Endothelial cell of hepatic sinusoid (primary cell): ENCODE measurements at regions not wholly inside any gene's neighbourhood (a gene's known extent, or its start where the extent isn't known, plus 50 kb on each side); places are given as distances from the start of the nearest gene placed in this dataset.
"Not testable (repeated sequence)": the region's sequence is repeated elsewhere in the genome, so short reads cannot be mapped to it uniquely, and the experiment has no call there.

ENCODE experiments used
- in situ Hi-C: cut with HindIII; loops from 2 replicates; pipeline ENCODE4 v1.10.0; 2017; ENCODE audit warnings: low sequenced_read_pairs

DNA sequence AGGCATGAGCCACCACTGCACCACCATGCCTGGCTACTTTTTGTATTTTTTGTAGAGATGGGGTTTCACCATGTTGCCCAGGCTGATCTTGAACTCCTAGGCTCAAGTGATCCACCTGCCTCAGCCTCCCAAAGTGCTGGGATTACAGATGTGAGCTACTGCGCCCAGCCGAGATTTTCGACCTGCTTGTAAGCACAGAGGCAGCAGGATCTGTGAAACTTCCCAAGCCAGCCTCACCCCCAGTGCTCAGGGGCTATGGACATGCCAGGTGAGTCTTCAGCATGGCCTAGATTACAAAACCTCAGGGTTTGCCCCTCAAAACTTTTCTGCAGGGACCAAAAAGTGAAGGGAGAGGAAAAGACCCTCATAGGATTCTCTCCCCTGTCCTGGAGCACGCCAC, 145.0 kb upstream of the KCNG1 start:
- in situ Hi-C loops: not testable (repeated sequence)

DNA sequence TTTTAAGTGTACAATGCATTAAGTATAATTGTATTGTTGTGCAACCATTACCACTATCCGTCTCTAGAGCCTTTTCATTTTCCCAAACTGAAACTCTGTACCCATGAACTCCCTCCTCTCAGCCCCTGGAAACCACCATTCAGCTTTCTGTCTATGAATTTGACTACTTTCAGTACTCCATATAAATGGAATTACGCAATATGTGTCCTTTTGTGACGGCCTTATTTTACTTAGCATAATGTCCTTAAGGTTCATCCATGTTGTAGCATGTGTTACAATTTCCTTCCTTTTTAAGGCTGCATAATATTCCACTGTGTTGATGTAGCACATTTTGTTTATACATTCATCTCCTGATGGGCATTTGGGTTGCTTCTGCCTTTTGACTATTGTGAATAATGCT, 143.6 kb upstream of the KCNG1 start:
- in situ Hi-C loops: no loop called here

DNA sequence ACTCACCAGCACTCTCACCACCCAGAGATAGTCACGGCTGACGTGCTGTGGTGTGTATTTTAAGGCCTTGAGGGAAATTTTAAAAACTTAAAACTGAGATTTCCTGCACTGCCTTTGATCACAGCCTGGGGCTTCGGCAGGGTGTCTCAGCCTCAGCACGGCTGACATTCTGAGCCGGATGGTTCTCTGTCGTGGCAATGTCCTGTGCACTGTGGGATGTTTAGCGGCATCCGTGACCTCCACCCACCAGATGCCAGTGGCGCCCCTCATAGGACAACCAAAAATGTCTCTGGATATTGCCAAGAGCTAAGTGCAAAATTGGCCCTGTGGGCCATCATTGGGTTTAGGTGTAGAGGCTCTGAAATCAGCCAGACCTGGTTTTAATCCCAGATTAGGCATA, 142.2 kb upstream of the KCNG1 start:
- in situ Hi-C loops: no loop called here

DNA sequence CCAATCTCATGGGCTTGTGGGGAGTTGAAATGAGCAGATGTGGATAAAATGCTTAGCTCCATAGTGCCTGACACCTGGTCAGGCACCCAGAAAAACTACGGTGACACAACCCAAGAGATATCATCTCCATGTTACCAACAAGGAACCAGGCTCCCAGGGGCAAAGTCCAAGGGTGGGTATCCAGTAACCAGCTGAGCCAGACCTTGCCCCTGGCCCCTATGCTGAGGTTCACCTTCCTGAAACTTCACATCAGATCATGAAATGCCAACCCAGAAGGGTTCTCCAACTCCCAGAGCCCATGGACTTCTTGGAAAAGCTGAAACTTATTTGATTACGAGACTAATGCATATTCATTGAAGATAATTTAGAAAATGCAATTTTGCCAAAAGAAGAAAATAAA, 141.8 kb upstream of the KCNG1 start:
- in situ Hi-C loops: no loop called here

DNA sequence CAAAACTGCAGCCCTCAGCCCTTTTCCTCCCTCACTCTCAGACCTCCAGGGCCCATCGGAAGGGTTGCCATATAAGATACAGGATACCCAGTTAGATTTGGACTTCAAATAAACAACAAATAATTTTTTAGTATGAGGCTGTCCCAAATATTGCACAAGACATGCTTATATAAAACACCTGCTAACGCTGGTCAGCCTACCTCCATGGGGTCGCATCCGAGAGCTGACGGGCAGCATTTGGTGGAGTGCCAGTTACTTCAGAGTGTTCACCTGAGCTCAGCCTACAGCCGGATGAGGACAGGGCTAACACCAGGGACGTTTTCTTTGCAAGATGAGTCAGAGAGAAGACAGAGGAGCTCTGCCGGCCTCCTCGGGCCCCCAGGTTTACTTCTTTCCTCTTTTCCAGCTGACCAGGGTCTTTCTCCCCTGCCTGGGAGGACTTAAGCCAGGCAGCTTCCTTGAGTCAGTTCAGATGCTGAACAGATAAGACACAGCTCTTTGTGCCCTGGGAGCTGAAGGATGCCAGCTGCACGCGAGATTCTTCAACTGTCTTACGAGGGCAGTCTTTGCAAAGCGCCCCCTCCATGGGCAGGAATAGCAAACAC, 141.2 kb upstream of the KCNG1 start:
- in situ Hi-C loops: no loop called here

DNA sequence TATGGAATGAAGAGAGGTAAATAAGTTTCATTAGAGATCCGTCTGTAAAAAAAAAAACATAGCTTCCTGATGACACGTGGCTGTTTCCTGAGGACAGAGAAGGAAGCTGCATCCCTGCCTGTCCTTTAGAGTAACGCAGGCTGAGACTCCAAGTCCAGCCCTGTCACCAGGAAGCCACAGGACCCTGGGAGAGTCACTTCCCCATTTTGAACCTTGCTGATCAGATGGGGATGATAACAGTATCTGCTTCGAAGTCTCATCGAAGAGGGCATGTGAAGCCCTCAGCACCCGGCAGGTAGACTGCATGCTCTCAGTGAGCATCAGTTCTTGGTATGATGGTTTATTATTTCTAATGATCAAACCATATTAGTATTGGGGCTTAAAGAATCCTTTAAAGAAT, 139.1 kb upstream of the KCNG1 start:
- in situ Hi-C loops: no loop called here

DNA sequence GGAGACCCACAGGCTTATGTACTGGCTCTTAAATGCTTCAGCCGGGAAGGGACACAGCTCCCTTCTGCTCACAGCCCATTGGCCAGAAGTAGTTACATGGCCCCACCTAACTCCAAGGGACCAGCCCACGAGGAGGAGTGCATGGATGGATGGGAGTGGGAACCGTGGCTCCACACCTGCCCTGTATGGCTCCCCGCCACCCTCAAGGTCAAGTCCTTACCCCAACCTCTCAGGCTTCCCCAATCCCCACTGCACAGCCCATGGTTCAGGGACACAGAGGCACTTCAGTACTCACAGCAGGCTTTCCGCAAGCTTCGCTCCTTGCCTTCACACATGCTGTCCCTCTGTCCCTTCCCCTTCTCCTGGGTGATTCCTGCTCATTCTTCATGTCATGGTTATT, 137.9 kb upstream of the KCNG1 start:
- in situ Hi-C loops: no loop called here

DNA sequence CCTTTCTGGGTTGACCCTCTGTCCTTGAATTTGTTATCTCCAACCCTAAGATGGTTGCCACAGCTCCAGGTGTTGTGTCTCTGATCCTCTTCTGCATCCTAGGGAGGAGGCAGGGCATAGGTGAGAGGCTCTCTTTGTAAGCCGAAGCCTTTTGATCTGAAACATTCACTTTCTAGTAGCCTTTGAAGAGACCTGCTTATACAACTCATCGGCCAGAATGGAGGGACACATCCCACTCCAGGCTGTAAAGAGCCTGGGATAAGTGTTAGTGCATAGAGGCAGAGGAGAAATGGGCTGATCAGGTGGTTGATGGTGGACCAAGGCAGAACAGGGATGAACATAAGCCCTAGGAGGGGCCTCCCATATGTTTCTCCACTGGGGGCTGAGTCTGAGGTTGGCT, 137.1 kb upstream of the KCNG1 start:
- in situ Hi-C loops: loop anchor here (5.0 kb wide), 1 partner anchor 73 kb away; no protein-coding TSS in a partner anchor

DNA sequence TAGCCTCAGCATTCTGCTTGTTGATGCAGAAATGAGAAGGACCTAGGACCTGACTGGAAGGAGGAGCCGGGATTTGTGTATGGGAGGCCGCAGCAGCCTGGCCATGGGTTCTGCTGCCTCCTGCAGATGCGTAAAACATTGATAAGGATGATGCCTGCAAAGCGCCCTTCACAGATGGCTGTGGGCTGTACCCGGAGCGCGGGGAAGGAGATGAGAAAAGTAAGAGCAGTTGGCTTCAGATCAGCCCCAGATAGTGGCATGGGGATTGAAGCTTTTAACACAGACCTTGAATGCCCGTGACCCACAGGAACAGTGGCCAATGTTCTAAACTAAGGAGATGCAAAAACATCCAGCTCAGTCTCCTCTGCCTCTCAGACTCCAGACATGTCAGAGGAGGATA, 136.4 kb upstream of the KCNG1 start:
- in situ Hi-C loops: loop anchor here (5.0 kb wide), 1 partner anchor 72 kb away; no protein-coding TSS in a partner anchor

DNA sequence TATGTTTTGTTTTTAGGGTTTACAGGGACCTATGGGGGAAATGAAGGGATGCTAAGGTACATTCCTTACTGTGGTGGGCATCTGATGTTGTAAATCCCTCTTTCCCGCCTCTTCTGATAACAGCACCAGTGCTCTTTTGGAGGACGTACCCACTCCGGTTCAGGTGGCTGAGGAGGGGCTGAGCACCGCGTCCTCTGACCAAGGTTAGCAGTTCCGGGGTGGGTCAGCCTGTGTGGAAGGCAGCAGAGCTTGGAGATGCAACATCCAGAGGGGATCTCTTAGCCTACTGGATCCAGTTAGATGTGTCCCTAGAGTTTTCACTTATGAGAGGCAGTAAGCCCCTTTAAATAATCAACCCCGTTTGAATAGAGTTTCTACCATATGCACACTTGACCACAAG, 135.3 kb upstream of the KCNG1 start:
- in situ Hi-C loops: loop anchor here (5.0 kb wide), 1 partner anchor 71 kb away; no protein-coding TSS in a partner anchor

DNA sequence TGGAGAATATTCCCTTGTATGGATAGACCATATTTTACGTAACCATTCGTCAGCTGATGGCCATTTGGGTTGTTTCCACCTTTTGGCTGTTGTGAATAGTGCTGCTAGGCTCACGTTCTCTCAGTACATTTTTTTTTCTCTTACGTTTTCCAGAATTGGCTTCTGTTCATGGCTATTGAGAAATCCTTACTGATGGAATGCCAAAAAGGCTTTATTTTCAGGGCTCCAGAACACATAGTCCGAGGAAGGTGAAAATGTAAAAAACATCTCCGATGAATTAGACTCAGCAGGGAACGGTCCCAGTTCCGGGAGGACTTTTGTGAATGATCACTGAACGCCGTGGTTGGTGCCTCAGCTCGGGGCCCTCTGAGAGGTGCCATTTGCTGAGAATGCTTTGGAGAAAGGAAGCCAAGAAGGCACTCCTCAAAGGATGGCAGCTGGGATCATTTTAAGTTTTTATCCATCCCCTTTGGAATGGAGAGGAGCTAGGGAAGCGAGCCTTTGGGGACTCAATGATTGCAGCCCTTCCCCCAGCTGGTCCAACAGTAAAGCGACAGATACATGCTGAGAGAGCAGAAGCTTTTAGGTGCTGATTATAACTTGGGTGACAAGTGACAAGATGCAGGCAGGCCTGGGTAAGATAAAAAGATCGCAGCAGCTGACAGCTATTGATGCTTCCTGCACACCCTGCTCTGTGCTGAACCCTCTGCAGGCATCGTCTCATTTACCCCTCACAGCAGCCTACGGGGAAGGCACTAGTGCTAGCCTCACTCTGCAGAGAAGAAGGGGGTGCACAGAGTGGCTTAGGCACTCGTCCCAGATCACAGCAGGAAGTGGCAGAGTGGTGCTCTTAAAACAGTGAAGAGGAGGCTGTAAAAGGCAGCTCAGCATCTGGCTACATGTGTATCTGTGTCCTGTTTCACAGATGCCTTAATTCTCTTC, 133.4 kb upstream of the KCNG1 start:
- in situ Hi-C loops: loop anchor here (5.0 kb wide), 1 partner anchor 69 kb away; no protein-coding TSS in a partner anchor

DNA sequence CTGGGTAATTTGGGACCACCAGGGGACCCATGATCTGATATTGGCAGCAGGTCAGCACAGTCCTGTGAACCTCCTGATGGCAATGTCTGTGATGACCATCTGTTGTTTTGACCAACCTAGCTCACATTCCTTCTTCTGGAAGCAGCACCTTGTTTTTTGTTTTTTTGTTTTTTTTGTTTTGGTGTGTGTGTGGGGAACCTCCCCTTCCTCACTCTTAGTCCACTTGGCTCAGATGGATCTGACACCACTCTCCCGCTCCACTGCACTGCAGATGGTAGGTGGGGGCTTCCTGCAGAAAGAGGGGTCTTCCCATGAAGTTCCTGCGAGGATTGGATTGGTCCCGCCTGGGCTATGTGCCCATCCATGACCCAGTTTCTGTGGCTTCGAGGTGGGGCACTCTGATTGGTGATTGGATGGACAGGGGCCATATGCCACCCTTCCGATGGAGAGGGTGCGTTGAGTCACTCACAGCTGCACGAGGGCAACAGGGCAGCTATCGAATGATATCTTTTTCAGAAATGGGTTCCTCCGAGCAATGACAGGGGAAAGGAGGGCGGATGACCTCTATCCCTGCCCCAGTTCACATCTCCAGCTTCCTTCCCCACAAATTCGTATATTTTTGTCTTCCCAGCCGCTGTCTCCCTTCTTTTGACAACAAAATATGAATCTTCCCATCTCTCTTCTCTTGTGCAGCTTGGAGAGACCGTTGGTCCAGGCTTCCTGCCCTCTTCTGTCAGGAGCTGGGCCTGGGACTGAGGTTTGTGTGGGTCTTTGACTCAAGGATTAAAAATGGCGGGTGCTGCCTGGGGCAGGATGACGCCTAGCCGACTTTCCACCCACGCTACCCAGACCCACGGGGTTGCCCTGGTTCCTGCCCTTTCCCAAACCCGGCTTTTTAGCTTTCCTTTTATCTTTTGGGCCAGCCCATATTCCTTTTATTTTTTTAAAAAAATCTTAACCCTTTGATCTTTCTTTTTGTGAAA, 132.1 kb upstream of the KCNG1 start:
- in situ Hi-C loops: loop anchor here (5.0 kb wide), 2 partner anchors 68 to 87 kb away; no protein-coding TSS in a partner anchor

DNA sequence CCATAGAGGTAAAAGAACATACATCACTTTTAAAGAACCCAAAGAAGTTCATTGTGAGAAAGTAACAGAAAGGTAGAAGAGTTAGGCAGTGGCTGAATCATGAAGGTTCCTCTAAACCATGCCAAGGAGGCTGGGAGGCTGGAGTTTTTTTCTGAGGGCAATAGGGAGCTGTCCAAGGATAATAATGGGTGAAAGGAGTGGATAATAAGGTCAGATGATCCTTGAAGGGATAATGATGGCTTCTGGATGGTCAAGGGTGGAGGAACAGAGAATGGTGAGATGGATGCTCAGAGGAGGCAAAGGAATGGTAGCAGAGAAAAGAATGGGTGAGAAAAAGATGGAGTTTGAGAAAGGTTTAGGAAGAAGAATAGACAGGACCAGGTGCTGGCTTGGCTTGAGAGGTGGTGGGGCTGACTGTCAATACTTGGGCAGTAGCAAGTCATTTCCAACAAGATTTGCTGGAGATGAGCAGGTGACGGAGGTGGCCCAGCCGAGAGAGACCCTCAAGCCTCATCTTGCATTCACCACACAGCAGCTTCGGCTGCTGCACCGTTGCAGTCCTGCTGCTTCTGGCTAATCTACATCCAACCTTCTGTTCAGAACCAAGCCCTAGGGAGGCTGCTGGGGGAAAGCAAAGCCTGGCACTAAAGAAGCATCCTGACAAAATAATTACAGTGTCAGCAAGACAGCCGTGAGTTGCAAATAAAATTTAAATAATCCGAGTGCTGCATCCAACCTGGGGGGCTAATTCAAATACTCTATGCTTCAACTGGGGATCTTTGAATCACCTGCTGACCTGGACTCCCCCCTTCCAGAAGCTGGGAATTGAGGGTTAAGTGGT, 131.2 kb upstream of the KCNG1 start:
- in situ Hi-C loops: loop anchor here (5.0 kb wide), 1 partner anchor 88 kb away; no protein-coding TSS in a partner anchor

DNA sequence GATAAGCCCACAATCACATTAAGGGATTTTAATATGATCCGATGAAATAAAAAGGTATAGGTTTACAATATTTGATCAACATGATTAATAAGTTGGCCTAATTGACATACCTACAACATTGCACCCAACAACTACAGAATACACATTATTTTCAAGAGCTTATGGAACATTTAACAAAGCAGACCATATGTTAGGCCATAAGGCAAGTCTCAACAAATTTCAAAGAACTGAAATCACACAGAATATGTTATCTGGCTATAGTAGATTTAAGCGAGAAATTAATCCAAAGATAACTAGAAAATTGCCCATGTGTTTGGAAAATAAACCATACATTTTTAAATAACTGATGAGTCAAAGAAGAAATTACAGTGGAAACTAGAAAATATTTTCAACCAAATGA, 126.0 kb upstream of the KCNG1 start:
- in situ Hi-C loops: no loop called here

DNA sequence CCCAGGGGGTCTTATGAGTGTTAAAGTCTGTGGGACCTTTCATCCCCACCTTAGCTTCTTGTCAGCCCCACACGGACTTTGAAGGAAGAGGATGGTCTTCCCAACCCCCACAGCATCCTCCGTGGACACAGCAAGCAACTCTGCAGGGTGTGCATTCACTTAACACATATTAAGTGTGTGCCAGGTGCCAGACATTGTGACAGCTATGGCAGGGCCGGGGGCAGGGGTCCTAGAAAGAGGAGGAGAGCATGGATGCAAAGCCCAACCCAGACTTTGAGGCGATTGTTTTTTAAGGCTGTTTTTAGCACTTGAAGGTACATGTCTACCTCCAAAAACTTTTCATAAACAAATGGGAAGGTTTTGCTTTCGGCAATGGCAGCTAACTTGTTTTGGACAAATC, 121.6 kb upstream of the KCNG1 start:
- in situ Hi-C loops: no loop called here

DNA sequence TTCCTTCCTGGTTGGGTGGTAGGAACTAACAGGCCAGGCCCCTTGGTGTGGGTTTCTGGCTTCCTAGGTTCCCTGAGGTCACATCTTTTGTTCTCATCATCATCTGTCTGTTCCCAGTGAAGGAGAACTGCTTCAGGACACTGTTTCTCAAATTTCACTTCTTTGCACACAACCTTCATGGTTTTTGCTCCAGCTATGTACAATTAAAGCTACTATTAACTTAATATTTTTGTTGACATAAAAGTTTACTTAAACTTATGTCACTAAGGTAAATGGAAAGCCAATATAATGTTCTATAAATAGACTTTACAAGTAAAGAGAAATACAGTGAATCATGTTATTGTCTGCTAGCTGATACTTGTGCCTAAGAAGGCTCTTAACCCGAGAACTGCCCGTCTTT, 120.7 kb upstream of the KCNG1 start:
- in situ Hi-C loops: no loop called here

DNA sequence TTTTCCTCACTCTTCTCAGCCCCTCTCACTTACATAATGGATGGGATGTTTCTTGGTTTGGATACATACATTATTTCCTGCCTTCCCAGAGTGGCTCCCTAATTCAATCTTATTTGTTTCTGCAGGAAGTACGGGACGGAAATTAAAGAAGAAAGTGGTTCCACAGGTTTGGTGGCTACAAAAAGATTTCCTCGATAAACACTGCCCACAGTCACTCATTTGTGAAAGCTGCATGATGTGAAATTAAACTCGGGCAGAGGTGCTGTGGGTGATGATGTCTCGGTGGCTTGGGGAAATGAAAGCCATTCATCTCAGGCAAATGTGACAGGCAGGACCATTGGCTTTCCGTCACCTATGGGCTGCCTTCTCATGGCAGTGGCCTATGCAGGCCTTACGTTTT, 119.5 kb upstream of the KCNG1 start:
- in situ Hi-C loops: no loop called here

DNA sequence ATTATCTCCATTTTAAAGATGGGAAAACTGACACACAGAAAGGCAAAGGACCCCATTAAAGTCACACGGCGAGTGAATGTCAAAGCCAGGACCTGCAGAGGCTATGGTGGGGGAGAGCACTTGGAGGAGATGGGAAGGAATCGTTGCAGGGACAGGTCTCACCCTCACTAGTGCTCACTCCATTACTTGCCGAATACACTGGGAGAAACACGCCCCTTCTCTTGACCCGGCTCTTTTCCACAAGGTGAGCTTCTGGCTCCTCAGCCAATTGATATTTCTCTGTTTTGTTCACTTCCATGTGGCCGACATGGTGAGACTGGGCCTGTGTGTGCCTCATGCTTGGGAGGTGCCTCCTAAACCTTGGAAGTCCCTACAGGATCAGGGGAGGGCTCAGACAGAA, 117.8 kb upstream of the KCNG1 start:
- in situ Hi-C loops: no loop called here

DNA sequence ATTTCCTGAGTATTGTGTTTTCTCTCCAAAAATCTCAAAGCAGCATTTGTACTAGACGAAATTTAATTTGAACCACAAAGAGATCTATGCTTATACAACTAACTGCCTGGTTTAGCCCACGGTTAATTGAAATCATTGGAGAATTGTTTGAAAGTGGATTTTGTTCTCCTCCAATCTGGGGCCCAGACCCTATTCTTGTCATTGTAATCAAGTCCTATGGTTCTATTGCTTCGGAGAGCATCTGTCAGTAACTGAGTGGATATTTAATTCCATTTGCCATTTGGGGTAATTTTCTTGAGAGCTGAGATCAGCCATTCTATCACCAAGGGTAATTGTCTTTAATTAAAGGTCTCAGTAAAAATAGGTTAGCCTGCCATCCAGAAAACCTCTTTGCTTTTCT, 117.0 kb upstream of the KCNG1 start:
- in situ Hi-C loops: no loop called here

DNA sequence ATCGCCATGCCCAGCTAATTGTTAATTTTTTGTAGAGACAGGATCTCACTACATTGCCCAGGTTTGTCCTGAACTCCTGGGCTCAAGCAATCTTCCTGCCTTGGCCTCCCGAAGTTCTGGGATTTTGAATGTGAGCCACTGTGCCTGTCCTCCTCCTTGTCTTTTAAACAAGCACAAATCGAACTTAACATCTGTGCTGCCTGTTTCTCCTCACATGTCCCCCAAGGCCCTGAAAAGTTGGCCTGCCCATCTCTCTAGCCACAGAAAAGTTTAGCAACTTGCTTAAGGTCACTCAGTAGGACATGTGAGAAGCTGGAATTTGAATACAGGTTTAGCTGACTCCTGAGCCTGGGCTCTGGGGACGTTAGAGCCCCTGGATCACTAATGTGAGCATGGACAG, 115.7 kb upstream of the KCNG1 start:
- in situ Hi-C loops: no loop called here
